H9 (cell line): ENCODE measurements at regions not wholly inside any gene's neighbourhood (a gene's known extent, or its start where the extent isn't known, plus 50 kb on each side); places are given as distances from the start of the nearest gene placed in this dataset.

Source experiments
- DNase-seq: peaks from one replicate; pipeline ENCODE4 v3.0.0-alpha.2; 2017
- H2AFZ ChIP-seq: one replicate; pipeline ENCODE4 v1.6.1; 2013; ENCODE audit warnings: mild to moderate bottlenecking, low read length, control low read depth, moderate library complexity
- H2AK5ac ChIP-seq: 2 replicates; pipeline ENCODE4 v1.6.1; 2013; ENCODE audit warnings: low read length, control low read depth, mixed read lengths; ENCODE audit not compliant: insufficient read length
- H2BK120ac ChIP-seq: one replicate; pipeline ENCODE4 v1.6.1; 2013; ENCODE audit warnings: low read depth, mild to moderate bottlenecking, low read length, control low read depth, inconsistent platforms; ENCODE audit not compliant: poor library complexity, severe bottlenecking
- H2BK12ac ChIP-seq: 2 replicates; pipeline ENCODE4 v1.6.1; 2013; ENCODE audit warnings: low read length, control low read depth, mixed read lengths, low read depth; ENCODE audit not compliant: insufficient read length
- H2BK15ac ChIP-seq: 2 replicates; pipeline ENCODE4 v1.6.1; 2013; ENCODE audit warnings: low read depth, low read length, control low read depth
- H2BK20ac ChIP-seq: one replicate; pipeline ENCODE4 v1.6.1; 2013; ENCODE audit warnings: low read depth, mild to moderate bottlenecking, low read length, control low read depth, inconsistent platforms; ENCODE audit not compliant: poor library complexity, severe bottlenecking
- H2BK5ac ChIP-seq: 2 replicates; pipeline ENCODE4 v1.6.1; 2013; ENCODE audit warnings: low read length, control low read depth, mixed read lengths; ENCODE audit not compliant: insufficient read length
- H3K14ac ChIP-seq: 2 replicates; pipeline ENCODE4 v1.6.1; 2013; ENCODE audit warnings: low read length, control low read depth; ENCODE audit not compliant: insufficient read depth
- H3K18ac ChIP-seq: 2 replicates; pipeline ENCODE4 v1.6.1; 2013; ENCODE audit warnings: low read depth, mild to moderate bottlenecking, mixed read lengths, low read length, control low read depth; ENCODE audit not compliant: insufficient read length
- H3K23ac ChIP-seq: 2 replicates; pipeline ENCODE4 v1.6.1; 2013; ENCODE audit warnings: low read length, control low read depth, mixed read lengths, low read depth; ENCODE audit not compliant: insufficient read length
- H3K23me2 ChIP-seq: 2 replicates; pipeline ENCODE4 v1.6.1; 2013; ENCODE audit warnings: low read depth, mild to moderate bottlenecking, mixed read lengths, low read length, control low read depth; ENCODE audit not compliant: insufficient read length, poor library complexity, severe bottlenecking
- H3K27ac ChIP-seq: 2 replicates; pipeline ENCODE4 v1.5.1; 2013; ENCODE audit warnings: low read length, control low read depth, mixed read lengths, low read depth; ENCODE audit not compliant: insufficient read length
- H3K27me3 ChIP-seq: 2 replicates; pipeline ENCODE4 v1.6.1; 2013; ENCODE audit warnings: low read length, control low read depth, inconsistent platforms; ENCODE audit not compliant: insufficient read depth
- H3K4ac ChIP-seq: 2 replicates; pipeline ENCODE4 v1.6.1; 2013; ENCODE audit warnings: low read depth, mild to moderate bottlenecking, control low read depth, inconsistent platforms, low read length, moderate library complexity
- H3K4me1 ChIP-seq: 2 replicates; pipeline ENCODE4 v1.6.1; 2013; ENCODE audit warnings: low read length, control low read depth, inconsistent platforms; ENCODE audit not compliant: insufficient read depth
- H3K4me2 ChIP-seq: 2 replicates; pipeline ENCODE4 v1.6.1; 2013; ENCODE audit warnings: low read length, control low read depth, mixed read lengths; ENCODE audit not compliant: insufficient read length, insufficient read depth
- H3K56ac ChIP-seq: 2 replicates; pipeline ENCODE4 v1.6.1; 2013; ENCODE audit warnings: low read depth, mild to moderate bottlenecking, mixed read lengths, low read length, control low read depth; ENCODE audit not compliant: insufficient read length
- H3K79me1 ChIP-seq: 2 replicates; pipeline ENCODE4 v1.6.1; 2013; ENCODE audit warnings: low read depth, mild to moderate bottlenecking, moderate library complexity, low read length, control low read depth, inconsistent platforms; ENCODE audit not compliant: insufficient read depth, poor library complexity, severe bottlenecking
- H3K79me2 ChIP-seq: 2 replicates; pipeline ENCODE4 v1.6.1; 2013; ENCODE audit warnings: low read length, control low read depth, inconsistent platforms; ENCODE audit not compliant: insufficient read depth
- H3K9ac ChIP-seq: 2 replicates; pipeline ENCODE4 v1.6.1; 2013; ENCODE audit warnings: low read length, control low read depth, mixed read lengths; ENCODE audit not compliant: insufficient read length; ENCODE audit errors: extremely low read depth
- H3K9me3 ChIP-seq: one replicate; pipeline ENCODE4 v1.6.1; 2013; ENCODE audit warnings: low read depth, low read length, inconsistent platforms; ENCODE audit not compliant: control insufficient read depth
- H3T11ph ChIP-seq: one replicate; pipeline ENCODE4 v1.6.1; 2013; ENCODE audit warnings: mild to moderate bottlenecking, low read length, control low read depth, inconsistent platforms
- H4K20me1 ChIP-seq: one replicate; pipeline ENCODE4 v1.6.1; 2013; ENCODE audit not compliant: control insufficient read depth, insufficient read length, insufficient read depth
- H4K5ac ChIP-seq: 2 replicates; pipeline ENCODE4 v1.6.1; 2013; ENCODE audit warnings: low read depth, mild to moderate bottlenecking, mixed read lengths, low read length, control low read depth; ENCODE audit not compliant: insufficient read length
- H4K8ac ChIP-seq: replicated peaks from 2 replicates; pipeline ENCODE4 v1.6.1; 2013; ENCODE audit warnings: low read length, control low read depth, mixed read lengths, low read depth; ENCODE audit not compliant: insufficient read length
- H4K91ac ChIP-seq: 2 replicates; pipeline ENCODE4 v1.6.1; 2013; ENCODE audit warnings: low read depth, mild to moderate bottlenecking, moderate library complexity, mixed read lengths, low read length, control low read depth; ENCODE audit not compliant: insufficient read length
- H3K27ac Mint-ChIP-seq, 3 experiments: 2 replicates in 2 of 3; 3 replicates in 1 of 3; pipeline ENCODE4 v1.8.0; 2020 to 2021; ENCODE audit warnings: mixed read lengths in 3 of 3, mild to moderate bottlenecking in 1 of 3, moderate library complexity in 1 of 3
- H3K27me3 Mint-ChIP-seq: 2 replicates; pipeline ENCODE4 v1.8.0; 2021; ENCODE audit warnings: low read depth, mild to moderate bottlenecking, moderate library complexity, mixed read lengths
- H3K36me3 Mint-ChIP-seq, 3 experiments: 2 replicates in 2 of 3; 3 replicates in 1 of 3; pipeline ENCODE4 v1.8.0; 2020 to 2021; ENCODE audit warnings: low read depth in 3 of 3, mixed read lengths in 3 of 3; ENCODE audit not compliant: insufficient read depth in 1 of 3
- H3K4me1 Mint-ChIP-seq, 2 experiments: 2 replicates each; pipeline ENCODE4 v1.8.0; 2020; ENCODE audit warnings: mixed read lengths in 2 of 2
- H3K4me3 Mint-ChIP-seq, 2 experiments: 2 replicates in 1 of 2; 3 replicates in 1 of 2; pipeline ENCODE4 v1.8.0; 2020 to 2021; ENCODE audit warnings: mild to moderate bottlenecking in 2 of 2, mixed read lengths in 2 of 2, moderate library complexity in 1 of 2
- H3K9me3 Mint-ChIP-seq, 2 experiments: 2 replicates in 1 of 2; 3 replicates in 1 of 2; pipeline ENCODE4 v1.8.0; 2020; ENCODE audit warnings: mild to moderate bottlenecking in 2 of 2, mixed read lengths in 2 of 2, moderate library complexity in 1 of 2
- CTCF ChIP-seq: fragments of 200-600 bp; sonication (generic); conservative IDR thresholded peaks from 3 replicates; pipeline ENCODE4 v1.8.0; 2021; ENCODE audit warnings: antibody characterized with exemption, mild to moderate bottlenecking
- WGBS: extraction: QIAGEN DNeasy Blood & Tissue Kit; methylation state at CpG from one replicate; pipeline ENCODE4 v1.1.7; 2013; ENCODE audit warnings: missing lambda C conversion rate, low lambda C conversion rate, mixed read lengths; ENCODE audit not compliant: insufficient read length; ENCODE audit errors: extremely low coverage; 5-methylcytosine and 5-hydroxymethylcytosine counted together

GRCh38 chr1:192260076-192260475, 56.7 kb upstream of the RGS21 start:
- no peaks in the 10 kb centered on the region for H3K36me3 Mint-ChIP-seq
- H3K4me1 ChIP-seq, result no peaks in the 10 kb centered on the region
- H2BK12ac ChIP-seq, result no peak overlapping the region
- no peak overlapping the region for H3K4me3 Mint-ChIP-seq
- H3K9me3 Mint-ChIP-seq, result no peaks in the 10 kb centered on the region; a peak in 1 of 5 replicates
- no peaks in the 10 kb centered on the region for H4K20me1 ChIP-seq
- no peak overlapping the region for H3K14ac ChIP-seq
- no peaks in the 10 kb centered on the region for H3K4me1 Mint-ChIP-seq
- no peaks in the 10 kb centered on the region for H3K27me3 Mint-ChIP-seq
- H4K91ac ChIP-seq, result no peak overlapping the region
- no peak overlapping the region for H3K23ac ChIP-seq
- no peaks in the 10 kb centered on the region for H3K23me2 ChIP-seq
- no peak overlapping the region for H2BK20ac ChIP-seq
- TF ChIP-seq CTCF, result no peak
- H2BK120ac ChIP-seq, result no peak overlapping the region
- H3K9ac ChIP-seq, result no peak overlapping the region
- no peak overlapping the region for H4K5ac ChIP-seq
- no peak overlapping the region for H2BK15ac ChIP-seq
- H3K9me3 ChIP-seq, result no peaks in the 10 kb centered on the region
- no peak overlapping the region for H3K56ac ChIP-seq
- no peaks in the 10 kb centered on the region for H3K27me3 ChIP-seq
- DNase-seq, result no peak
- WGBS, result no CpG with 5 or more reads among the region's 1 CpG
- no peaks in the 10 kb centered on the region for H3K79me1 ChIP-seq
- no peak overlapping the region for H4K8ac ChIP-seq
- no peak overlapping the region for H3K18ac ChIP-seq
- no peak overlapping the region for H2BK5ac ChIP-seq
- H3K4ac ChIP-seq, result no peak overlapping the region
- no peak overlapping the region for H3K27ac Mint-ChIP-seq
- H3K79me2 ChIP-seq, result no peaks in the 10 kb centered on the region
- no peak overlapping the region for H2AFZ ChIP-seq
- H3K4me2 ChIP-seq, result no peak overlapping the region
- no peak overlapping the region for H3T11ph ChIP-seq
- H3K27ac ChIP-seq, result no peak overlapping the region
- H2AK5ac ChIP-seq, result no peak overlapping the region
